ENCODE measurements at regions not wholly inside any gene's neighbourhood (a gene's known extent, or its start where the extent isn't known, plus 50 kb on each side); places are given as distances from the start of the nearest gene placed in this dataset.
A peak's percentile ranks its signal among the peaks of the same experiment; 100 is the strongest.

DNA sequence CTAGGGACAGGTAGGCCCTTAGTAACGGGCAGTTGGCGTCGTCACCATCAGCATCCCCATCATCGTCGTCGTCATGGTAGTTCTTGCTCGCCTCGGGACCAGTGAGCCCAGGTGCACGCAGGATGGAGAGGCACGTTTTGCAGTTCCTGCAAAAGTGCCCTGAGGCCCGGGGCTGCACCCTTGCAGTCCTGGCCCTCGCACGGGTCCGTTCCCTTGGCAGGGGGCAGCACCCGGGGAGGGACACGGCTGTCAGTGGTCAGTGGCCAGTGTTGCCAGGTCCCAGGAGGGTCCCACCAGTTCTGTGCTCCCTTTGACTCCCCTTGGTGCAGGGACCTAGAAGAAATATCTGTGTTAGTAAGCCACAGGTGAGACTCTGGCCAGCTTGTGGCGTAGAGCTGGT lies 243.9 kb upstream of the CIBAR2 start:
- DNase-seq (ENCODE audit: low spot score) (no peak), FAIRE-seq (no peak)

DNA sequence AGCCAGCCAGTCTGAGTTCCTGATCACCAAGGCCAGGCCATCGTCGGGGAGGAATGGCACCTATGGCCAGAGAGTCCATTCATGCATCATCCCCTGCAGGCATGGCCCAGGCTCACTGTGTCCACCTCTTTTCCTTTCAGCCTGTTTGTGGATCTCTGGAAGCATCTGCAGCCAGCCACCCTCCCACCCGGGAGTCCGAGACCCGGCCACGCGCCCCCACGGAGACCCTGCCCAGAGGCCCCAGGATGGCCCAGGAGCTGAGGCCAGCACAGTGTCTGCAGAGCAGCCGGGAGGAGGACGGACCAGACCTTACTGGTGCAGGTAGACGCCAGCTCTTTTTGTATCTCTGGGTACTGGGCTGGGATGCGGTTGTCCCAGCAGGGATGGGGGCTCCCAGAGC lies 245.1 kb upstream of the CIBAR2 start:
- no peak for FAIRE-seq
- DNase-seq (ENCODE audit: low spot score), result no peak

DNA sequence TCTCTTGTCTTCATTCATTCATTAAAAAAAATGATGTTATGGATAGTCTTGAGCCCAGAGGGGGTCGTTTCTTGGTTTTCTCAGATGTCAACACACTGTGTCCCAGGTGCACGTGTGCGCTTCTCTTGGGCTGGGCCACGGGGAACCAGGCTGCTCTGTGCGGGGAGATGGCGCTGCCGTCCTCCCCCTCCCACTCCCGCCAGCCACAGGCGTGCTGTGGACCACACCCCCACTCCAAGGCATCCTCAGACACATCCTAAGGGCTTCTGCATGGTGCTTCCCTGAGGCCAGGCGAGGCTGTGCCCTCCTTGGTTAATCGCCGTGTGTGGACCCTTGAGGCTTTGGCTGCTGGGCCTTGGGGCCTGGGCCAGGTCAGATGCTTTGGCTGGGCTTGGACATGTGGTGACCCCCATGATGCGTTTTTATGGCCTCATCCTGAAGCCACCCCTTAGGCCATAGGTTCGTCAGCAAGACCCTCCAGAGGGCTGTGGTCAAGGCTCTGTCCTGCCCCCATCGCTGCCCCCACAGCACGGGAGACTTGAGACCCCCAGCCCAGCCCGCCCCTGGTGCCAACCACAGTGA lies 245.7 kb upstream of the CIBAR2 start:
- no peak for FAIRE-seq
- DNase-seq (ENCODE audit: low spot score), result no peak

DNA sequence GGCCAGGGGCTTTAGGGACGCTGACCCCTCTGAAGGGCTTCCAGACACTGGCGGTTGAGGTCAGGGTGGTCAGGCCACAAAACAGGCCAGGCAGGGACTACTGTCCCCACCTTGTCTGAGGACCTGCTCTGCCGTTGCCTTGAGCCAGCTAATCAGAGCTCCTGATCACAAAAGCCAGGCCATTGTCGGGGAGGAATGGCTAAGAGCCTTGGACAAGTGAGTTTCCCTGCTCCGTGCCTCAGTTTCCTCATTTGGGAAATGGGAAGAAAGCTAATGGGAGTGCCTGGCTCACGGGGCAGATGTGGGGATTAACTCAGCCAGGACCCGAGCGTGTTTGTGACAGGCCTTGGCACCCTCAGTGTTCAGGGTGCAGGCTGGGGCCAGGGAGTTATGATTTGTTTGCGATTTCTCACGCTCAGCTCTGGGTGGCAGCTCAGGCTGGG lies 246.5 kb upstream of the CIBAR2 start:
- DNase-seq (ENCODE audit: low spot score) (no peak), FAIRE-seq (no peak)

DNA sequence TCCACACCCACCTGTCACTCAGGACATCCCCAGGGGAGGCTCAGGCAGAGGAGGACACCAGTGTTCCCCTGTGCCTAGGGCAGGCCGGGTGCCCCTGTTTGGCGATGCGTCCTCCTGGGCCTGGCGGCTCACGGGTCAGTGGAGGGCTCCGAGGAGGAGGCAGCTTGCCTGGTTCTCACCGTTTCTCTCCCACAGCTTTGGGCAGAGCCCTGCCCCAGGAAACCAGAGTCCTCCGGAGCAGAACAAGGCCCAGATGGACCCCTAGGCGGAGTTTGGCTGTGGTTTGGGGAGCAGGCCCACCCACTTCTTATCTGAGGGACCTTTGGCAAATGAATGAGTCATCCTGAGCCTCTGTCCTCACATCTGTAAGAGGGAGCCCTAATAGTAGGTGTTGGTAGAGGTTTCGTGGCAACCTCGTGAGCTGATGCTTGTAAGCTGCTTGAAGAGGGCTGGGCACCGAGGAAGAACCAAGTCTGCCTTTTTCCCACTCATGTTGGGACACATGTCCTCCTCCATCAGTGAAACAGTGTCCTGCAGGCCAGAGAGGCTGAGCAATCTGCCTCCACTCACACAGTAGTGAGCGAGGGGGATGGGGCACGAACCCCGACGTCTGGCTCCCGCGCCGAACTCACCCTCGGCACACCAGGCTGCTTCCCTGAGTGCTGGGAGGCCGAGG lies 247.0 kb upstream of the CIBAR2 start:
- DNase-seq (ENCODE audit: low spot score) (no peak), FAIRE-seq (no peak)

DNA sequence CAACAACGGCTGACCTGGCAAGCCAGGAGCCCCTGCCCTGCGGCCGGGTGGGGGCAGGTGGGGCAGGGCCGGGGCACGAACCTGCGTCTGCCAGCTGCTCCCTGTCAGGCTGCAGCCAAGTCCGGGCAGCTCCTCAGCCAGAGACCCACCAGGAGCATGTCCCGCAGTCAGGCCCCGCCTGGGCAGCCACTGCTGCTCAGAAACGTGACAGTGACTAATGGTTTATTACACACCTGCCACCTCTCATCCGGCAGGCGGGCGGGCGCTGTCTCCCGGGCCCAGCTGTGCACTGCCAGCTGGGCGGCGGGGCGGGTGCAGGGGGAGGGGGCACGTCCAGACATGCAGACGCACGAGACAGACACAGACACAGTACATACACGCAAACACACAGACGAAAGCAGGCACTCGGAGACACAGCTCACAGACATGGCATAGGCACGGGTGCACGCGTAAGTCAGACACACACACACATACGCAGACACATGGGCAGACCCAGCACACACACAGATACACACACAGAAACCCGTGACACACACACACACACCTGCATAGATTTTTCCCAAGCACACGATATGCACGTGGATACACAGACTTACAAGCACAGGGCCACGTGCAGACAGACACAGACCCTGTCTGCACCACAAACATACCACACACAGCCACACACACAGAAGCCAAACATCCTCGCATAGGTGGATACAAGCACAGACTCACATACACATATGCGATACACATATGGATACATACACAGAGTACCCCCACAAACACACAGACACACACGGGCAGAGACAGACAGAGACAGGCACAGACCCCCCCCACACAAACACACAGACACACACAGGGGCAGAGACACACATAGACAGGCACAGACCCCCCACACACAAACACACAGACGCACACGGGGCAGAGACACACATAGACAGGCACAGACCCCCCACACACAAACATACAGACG lies 248.3 kb upstream of the CIBAR2 start:
- no peak for DNase-seq (ENCODE audit: low spot score)
- no peak for FAIRE-seq

DNA sequence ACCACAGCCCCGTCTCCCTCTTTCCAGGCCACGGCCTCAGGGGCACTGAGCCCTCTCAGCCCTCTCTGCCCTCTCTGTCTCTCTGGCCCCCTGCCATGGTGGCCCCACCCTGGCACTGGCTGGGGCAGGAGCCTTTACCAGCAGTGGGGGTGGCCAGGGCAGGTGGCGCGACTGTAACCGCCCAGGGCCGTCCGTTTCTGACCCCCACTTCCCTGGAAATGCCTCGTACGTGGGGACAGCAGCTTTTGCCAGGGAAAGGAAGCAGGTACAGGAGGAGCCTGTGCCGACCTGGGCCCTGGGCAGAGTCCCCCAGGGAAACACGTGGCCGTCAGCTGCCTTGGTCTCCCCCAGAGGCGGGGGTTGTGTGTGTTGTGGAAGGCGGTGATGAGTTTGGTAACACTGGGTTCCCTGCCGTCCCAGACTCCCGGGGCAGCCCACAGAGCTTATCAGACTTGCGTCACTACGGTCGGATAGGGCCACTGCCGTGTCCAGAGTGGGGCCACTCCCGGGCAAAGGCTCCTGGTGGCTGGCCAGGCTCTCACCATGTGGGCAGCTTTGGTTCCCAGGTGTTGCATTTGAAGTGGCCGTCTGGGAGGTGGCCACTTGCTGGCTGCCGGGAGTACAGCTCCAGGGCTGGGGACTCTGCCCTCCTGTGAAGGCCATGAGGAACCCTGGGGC lies 249.3 kb upstream of the CIBAR2 start:
- DNase-seq (ENCODE audit: low spot score) (no peak), FAIRE-seq (no peak)

DNA sequence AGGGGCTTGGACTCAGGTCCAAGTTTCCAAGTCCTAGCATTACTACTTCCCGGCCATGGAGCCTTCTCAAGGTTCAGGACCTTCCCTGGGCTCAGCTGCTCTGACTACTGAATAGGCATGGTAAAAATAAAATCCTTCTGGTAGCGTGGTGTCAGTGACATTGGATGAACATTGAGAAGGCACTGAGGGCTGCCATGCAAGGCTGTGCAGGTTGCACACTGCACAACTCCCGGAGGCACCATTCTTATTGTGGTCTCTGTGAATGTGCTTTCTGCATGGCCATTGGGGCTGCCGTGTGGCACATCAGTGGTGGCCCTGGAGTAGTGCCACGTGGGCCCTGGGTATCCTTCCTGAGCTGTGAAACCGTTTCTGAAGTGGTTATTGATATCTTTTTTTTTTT lies 250.2 kb upstream of the CIBAR2 start:
- no peak for DNase-seq (ENCODE audit: low spot score)
- FAIRE-seq, result no peak

DNA sequence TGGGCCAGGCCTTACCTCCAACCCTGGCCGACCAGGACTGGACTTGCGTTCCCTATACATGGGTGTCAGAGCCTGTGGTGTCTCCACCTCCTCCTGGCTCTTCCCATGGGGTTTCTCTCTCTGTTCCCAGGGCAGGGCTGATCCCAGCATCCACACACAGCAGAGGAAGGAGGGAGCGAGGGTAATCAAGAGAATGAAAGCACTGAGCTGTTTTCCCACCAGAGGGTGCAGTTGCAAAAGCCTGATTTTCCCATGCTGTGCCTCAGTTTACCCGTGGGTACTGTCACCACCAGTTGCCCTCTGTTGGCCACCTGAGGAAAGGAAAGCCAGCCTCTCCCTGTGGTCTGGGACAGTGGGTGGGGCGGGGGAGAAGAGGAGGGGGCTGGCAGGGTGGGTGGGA lies 249.7 kb upstream of the GSE1 start:
- DNase-seq (ENCODE audit: low spot score) (no peak), FAIRE-seq (no peak)

DNA sequence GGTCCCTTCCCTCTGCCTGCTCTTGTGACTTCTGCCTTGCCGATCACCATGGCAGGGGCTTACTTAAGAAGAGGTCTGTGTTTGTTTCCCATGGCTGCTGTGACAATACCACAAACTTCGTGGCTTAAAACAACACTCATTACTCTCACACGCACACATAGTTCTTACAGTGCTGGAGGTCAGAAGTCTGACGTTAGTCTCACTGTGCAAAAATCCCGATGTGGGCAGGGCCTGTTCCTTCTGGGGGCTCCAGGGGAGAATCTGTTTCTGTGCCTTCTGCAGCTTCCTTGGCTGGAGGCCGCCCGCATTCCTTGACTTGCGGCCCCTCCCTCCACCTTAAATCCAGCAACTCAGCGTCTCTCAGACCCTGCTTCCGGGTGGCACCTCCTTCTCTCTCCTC lies 249.2 kb upstream of the GSE1 start:
- DNase-seq (ENCODE audit: low spot score), result no peak
- FAIRE-seq, result no peak

DNA sequence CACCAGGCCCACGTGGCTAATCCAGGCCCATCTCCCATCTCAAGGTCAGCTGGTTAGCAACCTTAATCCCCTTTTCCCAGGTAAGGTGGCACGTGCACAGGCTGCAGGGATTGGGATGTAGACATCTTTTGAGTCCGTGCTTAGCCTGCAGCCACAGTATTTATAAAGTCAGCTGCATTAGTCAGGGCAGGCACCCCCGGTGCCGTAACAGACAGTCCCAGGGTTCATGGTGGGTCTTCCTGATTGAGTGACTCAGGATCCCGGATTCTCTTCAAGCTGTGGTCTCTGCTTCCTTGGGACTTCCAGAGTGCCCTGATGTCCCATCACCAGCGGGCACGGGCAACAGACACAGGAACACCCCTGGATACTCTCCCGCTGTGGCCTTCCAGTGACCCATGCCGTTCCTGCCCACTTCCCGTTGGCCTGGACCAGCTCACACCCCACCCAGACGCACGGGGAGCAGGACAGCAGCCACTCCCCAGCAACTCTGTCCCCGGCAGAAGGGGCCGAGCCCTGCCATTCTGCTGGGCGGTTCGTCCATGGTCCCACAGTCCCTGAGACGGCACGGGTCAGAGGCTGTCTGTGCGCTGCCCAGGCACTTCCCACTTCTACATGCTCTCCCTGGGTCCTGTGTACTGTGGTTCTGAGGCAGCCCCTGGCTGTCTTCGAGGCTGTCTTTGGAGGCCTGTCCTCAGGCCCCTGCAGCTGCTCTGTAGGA lies 248.6 kb upstream of the GSE1 start:
- FAIRE-seq (no peak), DNase-seq (ENCODE audit: low spot score) (no peak)

DNA sequence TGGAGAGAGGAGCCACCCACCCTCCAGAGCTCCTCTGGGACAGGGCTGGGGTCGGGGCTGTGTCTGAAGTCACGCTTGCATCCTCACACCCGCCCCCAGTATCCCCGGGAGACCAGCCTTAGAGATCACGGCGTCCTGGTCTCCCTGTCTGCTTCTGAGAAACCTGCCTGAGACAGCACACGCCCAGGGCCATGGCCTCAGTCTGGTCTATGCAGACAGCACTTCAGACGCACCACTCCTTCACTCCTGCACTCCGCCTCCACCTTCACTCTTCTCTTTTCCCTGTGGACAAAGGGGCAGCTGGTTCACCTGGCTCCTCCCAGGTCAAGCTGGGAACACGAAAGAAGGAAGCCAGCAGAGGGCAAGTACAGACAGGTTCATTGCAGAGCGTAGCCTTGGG lies 248.0 kb upstream of the GSE1 start:
- no peak for DNase-seq (ENCODE audit: low spot score)
- FAIRE-seq, result no peak

DNA sequence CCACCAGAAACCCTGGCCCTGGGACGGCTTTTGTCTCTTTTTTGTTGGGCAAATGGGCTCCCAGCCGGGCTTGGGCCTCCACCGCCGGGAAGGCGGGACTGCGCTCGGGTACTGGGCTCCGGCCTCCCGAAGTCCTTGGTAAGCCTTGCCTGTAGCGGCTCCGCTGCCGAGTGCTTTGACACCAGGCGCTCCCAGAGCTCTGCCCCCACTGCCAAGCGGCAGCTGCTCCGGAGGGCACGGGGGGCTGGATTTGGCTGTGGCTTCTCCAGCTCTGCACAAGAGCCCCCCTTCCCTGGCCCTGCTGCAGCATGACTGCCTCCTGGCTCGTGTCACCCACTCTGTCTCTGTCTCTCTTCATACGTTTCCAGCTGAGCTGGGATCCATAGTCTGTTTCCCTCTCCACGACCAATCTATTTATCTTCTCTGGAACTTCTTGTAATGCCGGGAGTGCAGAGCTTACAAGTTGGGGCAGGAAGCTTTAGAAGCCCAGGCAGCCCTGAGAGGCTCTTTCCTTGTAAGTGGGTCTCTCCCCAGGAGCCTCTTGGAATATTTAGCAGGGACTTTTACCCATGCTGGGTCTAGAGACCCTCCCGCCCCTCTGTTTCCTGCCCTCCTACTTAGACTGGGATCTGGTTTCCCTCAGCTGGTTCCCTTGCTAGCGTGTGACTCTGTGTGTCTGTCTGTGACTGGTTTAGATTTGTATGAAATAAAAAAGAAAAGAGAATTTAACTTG lies 246.9 kb upstream of the GSE1 start:
- FAIRE-seq (no peak), DNase-seq (ENCODE audit: low spot score) (no peak)

DNA sequence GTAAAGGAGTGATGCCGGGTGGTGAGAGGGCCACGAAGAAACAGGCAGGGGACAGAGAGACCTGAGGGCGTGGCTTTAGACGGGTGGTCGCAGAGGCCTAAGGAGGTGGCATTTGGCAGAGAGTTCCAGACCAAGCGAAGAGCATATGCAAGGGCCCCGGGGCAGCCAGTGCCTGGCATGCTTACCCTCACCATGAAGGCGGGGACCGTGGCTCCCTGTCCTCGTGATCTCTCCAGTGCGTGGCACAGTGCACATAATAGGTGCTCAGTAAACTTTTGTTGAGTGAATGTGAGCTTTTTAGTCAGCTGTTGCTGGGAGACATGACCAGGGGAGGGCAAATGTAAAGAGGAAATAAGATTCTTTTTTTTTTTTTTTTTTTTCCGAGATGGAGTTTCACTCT lies 245.6 kb upstream of the GSE1 start:
- FAIRE-seq (no peak), DNase-seq (ENCODE audit: low spot score) (no peak)

DNA sequence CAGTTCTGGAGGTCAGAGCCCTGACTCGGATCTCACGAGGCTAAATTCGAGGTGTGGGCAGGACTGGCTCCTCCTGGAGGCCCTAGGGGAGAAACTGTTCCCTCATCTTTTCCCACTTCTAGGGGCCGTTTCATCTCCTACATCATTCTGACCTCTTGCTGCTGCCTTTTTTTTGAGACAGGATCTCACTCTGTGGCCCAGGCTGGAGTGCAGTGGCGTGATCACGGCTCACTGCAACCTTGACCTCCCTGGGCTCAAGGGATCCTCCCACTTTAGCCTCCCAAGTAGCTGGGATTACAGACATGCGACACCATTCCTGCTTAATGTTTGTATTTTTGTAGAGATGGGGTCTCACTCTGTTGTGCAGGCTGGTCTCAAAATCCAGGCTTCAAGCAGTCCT lies 244.1 kb upstream of the GSE1 start:
- FAIRE-seq, result no peak
- no peak for DNase-seq (ENCODE audit: low spot score)

DNA sequence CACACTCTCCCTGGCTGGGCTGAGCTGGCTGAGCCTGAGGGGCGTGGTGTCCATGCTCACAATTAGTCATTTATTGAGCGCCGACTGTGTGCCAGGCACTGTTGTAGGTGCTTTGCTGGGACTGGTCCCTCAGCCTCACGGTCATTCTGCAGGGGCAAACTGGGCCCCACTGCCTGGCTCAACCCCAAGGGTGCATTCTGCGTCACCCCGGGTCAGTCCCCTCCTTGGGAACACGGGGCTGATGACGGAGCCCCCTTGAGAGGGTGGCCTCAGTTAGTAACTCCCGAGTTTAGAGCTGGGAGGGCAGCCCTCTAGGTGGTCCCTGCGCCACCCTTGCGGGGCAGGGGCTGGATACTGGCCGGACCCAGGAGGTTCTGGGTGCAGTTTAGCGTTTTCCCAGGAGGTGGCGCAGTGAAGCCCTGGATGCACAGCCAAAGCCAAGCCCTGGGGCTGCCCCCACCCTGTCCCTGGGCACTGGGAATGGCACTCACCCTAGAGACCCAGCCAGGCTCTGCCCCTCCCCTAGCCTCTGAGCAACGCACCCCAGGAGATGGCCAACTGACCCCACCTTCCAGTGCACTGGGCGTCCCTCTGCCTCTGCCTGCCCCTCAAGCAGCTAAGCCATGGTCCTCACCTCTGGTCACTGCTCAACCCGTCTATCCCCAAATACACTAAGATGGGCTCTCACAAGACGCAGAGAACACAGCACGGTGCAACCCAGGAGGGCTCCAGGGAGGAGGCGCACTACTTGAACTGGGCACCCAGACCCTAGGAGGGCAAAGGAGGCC lies 243.2 kb upstream of the GSE1 start:
- peak; percentile 12 for DNase-seq (ENCODE audit: low spot score)
- FAIRE-seq, result no peak

DNA sequence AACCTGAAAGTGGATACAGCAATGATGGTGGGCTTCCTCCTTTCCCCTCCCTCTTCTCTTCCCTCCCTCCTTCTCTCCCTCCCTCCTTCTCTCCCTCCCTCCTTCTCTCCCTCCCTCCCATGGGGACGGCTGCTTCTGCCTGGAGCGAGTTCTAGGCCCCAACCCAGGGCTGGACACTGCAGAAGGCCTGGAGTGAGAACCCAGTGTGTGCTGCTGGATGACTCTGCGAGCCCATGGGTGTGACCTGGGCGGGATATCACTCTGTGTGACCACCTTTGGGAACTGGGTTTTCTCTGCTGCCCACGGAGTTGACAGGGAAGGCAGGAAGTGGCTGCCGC lies 242.6 kb upstream of the GSE1 start:
- no peak for FAIRE-seq
- DNase-seq (ENCODE audit: low spot score), result no peak

DNA sequence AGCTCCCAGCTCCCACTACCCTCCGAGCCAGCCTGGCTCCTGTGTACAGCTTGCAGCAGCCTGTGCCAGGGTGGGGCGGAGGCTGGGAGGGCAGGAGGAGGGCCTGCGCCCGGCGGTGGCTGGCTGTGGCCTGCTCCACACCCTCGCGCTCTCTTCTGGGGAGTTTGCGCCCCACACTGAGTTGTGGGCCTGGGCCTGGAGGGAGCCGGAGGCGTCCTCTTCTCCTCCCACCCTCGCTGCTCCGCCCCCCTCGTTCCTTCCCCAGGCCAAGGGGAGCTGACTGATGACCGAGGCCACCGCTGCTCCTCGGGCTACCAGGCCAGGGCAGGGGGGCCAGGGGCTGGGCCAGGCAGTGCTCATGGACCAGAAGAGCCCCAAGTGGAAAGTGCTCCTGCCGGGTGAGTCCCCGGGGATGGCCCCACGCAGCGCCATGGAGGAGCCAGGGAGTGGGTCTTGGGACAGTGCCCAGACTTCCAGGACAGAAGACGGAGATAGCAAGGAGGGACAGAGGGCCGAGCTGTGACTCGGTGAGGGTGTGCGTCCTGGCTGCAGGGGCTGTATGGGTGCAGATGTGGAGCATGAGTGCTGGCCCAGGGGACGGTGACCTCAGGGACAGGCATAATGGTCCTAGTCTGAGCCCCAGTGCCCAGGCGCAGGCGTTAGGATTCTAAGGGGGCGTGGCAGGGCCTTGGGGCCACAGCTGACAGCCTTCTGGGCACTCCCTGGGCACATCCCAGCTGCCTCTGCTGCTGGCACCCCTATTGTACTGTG lies 242.1 kb upstream of the GSE1 start:
- no peak for DNase-seq (ENCODE audit: low spot score)
- no peak for FAIRE-seq

DNA sequence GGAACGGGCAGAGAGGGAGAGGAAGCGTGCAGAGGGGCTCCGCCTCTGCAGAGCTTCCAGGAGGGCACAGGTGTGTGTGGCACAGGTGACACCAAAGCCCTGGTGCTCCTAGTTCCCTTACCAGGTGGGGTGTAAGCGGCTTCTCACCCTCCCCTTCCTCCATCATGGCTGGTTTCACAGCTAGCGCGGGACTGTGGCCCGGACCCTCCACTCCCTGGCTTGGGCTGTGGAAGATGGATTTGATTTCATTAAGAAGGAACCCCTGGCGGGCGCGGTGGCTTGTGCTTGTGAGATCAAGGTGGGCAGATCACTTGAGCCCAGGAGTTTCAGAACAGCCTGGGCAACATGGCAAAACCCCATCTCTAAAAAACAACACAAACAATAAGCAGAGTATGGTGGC lies 241.2 kb upstream of the GSE1 start:
- DNase-seq (ENCODE audit: low spot score) (no peak), FAIRE-seq (no peak)

Measured in RCC 7860 (cell line).